HG02642 (cell line): ENCODE measurements at regions not wholly inside any gene's neighbourhood (a gene's known extent, or its start where the extent isn't known, plus 50 kb on each side); places are given as distances from the start of the nearest gene placed in this dataset.
"Not testable (repeated sequence)": the region's sequence is repeated elsewhere in the genome, so short reads cannot be mapped to it uniquely, and the experiment has no call there.

Experiments used
- ATAC-seq: cut with Tn5 transposase; IDR thresholded peaks from one replicate; pipeline ENCODE4 v1.9.1; 2021; ENCODE audit warnings: mild to moderate bottlenecking; ENCODE audit not compliant: unreplicated experiment, poor library complexity

DNA sequence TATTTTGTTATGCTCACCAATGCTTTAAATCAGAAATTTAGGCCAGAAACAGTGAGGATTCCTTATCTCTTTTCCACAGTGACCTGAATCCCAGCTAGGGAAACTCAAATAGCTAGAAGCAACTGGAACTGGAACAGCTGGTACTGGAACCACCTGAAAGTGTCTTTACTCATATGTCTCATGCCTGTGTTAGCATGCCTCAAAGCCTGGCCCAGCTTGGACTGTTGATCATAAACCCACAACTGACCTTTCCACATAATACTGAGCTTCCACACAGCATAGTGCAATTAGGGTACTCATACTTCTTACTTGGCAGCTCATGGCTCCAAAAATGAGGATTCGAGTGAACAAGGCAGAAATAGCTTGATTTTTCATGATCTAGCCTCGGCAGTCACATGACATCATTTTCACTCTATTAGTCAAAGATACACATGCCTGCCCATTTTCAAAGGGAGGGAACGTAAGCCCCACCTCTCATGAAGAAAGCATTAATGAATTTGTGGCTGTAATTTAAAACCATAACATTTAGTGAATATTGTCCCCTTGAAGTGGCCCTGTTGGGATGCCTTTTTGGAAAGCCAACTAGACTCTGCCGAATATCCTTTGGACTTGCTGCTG is 80.8 kb upstream of the ACSL1 start:
- ATAC-seq, result no peak

DNA sequence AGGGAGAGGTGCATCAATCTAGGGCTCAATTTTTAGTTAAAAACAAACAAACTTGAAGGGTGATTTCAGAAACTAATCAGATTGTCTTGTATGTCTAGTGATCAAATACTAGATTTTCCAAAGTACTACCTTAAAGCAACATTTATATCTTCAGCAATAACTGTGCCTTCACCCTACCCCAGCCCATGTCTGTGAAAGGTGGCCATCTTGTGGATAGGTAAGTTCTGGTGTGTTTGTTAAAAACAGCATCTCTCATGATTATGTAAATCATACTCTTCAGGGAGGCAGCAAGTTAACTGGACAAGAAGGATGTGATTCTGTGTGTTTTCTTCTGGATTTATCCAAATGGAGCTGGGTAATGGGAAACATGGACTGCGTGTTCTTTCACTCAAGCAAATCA is 81.4 kb upstream of the ACSL1 start:
- ATAC-seq, result no peak

DNA sequence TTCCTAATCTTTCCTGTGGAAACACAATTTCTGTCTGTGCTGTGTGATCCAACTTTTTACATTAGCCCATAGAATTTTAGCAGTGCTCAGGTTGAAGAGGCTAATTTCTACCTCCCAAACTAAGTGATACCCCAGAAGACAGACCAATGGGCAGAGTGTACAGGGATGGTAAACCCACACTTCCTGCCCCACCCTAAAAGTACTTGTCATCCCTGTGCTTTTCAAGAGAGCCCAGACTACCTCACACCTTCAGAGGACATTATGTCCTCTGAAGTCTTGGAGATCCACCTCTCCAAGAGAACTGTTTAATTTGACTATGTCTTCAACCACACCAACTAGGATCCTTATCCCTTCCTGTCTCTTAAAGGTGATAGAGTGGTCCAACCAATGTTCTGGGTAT is 82.0 kb upstream of the ACSL1 start:
- ATAC-seq, result no peak

DNA sequence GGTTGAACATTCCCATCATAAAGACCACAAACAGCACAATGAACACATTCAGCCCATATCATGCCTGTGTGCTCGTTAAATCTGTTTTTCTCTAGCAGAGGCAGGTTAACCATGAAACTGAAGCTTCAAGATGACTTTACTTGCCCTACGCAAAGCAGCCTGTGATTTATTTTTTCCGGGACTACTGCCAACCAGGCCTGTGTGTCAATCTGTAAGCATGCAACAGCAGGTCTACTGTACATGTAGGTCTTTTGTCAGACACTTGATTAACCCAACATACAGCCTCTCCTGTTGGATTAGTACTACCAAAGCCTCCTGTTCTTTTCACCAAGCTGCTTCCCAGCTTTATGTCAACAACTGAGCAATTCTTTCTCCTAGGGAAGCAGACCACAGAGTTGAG is 85.5 kb upstream of the ACSL1 start:
- ATAC-seq, result no peak

DNA sequence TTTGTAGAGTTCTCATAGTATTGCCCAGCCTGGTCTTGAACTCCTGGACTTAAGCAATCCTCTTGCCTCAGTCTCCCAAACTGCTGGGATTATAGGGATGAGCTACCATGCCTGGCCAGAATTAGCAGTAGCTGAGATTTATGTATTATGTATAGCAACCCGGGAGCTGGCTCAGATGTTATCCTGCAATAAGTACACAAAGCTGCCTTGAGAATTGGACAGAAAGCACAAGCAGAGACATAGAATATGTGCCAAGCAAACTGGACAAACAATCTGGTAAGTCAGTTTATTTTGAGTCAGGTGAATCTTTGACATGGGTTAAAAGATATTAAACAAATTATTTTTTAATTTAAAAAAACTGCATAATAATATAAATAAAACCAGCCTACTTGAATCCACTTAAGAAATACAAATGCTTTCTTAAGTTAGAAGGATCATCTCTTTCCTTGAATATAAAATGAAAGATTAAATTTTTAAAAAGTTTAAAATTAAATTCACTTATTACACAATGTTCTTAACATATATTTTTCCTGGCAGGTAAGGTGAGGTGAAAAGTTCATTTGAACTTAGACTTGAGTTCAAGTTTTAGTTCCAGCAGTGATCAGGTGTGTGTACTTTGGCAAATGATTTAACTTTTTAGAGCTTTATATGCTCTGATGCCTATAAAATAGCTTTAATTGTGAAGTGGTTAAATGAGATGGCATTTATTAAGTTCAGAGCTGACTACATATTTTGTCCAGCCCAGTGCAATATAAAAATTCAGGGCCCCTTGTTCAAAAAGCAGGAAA is 87.8 kb upstream of the ACSL1 start:
- no peak for ATAC-seq

DNA sequence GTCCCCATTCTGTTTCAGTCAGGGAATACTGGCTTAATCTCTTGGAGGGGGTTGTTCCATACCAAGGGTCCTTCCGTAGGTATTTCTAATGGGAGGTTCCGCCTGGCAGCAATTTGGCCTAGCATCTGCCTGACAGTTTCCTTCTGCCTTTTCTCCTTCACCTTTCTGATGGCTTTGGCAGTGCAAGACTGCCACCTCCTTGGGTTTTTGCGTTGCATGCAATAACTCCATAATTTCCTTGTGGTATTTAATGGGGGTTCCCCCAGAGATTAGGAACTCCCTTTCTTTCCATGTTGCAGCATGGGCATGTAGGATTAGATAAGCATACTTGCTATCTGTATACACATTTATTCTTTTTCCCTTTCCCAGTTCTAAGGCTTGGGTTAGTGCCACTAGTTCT is 93.0 kb upstream of the ACSL1 start:
- ATAC-seq, result not testable (repeated sequence)

DNA sequence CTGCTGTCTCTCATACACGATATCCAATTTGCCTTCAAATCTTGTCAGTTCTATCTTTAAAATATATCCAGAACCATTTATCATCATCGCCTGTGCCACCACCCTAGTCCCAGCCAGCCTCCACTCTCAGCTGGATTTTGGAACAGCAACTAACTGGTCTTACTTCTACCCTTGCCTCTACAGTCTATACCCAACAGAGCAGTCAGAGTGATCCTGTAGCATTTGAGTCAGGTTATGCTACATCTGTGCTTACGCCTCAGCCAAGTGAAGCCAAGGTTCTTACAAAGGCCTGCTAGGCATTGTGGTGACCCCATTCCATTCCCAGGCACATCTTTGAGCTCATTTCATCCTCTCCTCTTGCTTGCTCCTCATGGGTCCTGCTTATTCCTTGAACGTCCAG is 95.7 kb upstream of the ACSL1 start:
- no peak for ATAC-seq

DNA sequence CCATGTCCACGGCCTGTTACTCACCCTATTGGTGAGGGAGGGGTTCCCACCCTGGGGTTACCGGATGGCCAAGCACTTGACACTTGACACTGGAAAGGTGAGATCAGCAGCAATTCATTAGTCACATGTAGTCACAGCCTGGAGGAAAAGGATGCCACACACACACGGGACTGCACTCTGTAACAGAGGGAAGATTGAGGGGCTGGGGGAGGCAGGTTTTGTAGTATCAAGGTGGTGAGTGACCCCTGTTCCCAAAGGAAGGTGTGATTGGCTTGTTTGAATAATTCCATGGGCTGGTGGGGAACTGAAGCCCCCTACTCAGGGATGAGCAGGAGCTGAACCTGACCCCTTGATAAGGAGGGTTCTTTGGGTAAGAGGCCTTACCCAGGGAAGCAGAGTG is 96.0 kb upstream of the HELT start:
- ATAC-seq, result no peak

DNA sequence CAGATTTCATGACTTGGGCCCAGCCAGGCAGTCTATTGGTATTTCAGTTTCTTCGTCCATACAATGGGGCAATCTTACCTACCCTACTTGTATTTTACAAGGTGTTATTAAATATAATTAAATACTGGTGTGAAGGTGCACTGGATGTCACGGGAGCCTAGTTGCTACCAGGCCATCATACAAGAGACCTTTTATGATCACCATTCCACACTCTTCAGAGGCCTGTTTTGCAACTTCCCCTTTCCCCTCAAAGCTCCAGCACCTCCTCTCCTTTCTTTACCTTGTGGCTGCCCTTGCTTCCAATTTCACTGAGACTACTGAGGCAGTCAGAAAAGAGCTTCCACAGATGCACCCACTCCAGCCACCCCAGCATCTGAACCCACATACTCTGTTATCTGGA is 93.8 kb upstream of the HELT start:
- ATAC-seq, result no peak

DNA sequence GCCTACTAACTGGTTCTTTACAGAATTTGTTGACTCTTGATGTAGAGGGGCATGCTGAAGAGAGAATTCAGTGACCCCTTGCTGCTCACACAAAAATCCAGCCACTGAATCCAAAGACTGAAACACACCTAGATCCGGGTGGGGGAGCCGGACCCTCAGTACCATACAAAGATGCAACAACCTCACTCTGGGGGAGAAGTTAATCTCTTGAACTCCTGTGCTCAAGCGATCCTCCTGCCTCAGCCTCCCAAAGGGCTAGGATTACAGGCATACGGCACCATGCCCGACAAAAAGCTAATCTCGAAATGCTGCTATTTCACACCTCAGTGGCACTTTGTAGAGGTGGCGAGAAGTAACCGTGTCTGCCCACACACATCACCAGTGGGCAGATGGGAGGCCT is 88.8 kb upstream of the HELT start:
- no peak for ATAC-seq

DNA sequence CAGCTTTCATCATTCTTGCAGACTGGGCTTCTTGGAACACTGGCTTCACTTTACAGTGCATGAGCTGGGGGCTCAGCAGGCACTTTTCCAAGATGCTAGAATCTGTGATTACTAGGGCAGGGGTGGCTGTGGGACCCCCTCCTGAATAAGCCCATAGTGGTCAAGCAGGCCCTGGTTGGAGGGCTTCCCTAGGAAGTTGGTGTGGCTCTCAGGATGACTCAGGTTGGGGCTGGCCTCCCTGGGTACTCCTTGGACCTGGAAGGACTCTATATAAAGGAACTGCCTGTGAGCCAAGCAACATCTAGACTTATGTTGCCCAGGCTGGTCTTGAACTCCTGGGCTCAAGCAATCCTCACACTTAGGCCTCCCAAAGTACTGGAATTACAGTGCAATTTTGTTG is 88.3 kb upstream of the HELT start:
- ATAC-seq, result no peak

DNA sequence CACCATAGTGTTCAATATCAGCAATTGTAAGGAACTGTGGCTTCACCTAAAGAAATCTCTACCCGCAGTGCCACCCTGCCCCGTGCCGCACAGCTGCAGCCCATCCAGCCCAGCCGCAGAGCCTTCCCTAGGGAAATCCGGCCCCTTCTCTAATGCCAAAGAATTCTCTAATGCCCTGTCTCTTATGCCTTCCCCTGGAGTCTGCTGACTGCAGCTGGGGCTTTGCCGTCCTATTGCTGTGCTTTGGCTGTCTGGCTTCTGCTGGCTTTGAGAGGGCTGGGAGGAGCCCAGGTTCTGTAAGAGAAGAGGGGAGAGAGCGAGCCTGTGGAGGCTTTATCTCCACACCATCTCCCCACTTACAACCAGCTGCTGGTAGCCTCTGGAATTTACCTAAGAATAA is 85.9 kb upstream of the HELT start:
- no peak for ATAC-seq

DNA sequence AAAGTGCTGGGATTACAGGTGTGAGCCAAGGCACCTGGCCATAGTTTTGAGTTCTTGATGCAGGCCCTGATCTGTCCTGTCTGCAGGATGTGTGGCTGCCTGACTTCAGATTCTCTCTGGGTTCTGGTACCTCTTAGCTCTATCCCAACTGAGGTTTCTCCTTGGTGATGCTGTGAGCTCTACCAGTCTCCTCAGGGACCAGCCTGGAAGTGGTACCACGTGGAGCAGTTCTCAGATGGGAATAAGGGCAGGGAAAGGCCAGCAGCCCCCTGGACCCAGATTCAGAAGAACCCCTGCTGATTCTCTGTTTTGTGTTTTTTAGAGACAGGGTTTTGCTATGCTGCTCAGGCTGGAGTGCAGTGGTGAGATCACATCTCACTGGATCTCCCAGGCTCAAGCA is 85.0 kb upstream of the HELT start:
- ATAC-seq, result no peak

DNA sequence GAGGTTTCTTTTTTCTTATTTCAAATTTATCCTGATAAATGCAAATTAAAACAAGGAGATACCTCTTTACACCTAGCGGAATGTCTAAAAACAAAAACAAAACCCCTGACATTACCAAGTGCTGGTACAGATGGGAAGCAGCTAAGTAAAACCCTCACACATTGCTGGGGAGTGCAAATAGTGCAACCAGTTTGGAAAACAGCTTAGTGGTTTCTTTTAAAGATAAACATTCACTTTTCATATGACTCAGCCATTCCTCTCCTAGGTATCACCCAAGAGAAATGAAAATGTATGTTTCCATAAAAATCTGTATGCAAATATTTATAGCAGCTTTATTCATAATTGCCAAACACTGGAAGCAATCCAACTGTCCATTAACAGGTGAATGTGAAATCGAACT is 84.1 kb upstream of the HELT start:
- no peak for ATAC-seq

DNA sequence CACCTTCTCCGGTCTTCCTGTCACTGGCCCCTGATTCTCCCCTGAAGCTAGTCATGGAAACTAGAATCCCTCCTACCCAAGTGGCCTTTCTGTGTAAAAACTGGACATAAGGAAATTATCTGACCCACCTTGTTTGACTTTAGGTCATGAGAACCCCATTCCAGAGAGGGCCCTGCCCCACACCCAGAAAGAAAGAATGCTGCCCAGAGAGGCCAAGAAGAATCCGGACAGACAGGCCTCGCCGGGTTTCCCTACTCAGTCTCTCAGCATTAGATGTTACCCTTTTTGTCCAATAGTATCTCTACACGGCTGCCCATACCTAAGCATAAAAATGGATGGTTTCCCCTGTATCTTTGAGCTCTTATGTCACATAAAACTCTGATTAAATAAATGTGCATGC is 83.3 kb upstream of the HELT start:
- ATAC-seq, result no peak

DNA sequence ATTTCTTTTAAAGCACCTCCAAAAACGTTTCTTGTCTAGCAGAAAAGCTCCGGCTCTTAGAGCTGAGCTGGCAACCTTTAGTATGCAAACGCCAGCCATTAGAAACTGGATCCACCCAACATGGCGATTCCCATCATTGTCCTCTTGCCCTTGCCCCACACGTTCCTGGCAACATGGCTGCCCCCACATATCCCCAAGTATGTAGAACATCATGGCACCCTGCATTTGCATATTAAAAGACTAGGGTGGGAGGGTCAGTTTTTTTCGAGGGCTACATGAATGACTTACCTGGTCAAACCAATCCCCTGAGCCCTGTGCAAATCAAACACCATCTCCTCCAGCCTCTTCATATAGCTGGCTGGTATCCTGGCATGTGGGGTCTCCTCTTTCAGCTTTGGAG is 82.2 kb upstream of the HELT start:
- no peak for ATAC-seq

DNA sequence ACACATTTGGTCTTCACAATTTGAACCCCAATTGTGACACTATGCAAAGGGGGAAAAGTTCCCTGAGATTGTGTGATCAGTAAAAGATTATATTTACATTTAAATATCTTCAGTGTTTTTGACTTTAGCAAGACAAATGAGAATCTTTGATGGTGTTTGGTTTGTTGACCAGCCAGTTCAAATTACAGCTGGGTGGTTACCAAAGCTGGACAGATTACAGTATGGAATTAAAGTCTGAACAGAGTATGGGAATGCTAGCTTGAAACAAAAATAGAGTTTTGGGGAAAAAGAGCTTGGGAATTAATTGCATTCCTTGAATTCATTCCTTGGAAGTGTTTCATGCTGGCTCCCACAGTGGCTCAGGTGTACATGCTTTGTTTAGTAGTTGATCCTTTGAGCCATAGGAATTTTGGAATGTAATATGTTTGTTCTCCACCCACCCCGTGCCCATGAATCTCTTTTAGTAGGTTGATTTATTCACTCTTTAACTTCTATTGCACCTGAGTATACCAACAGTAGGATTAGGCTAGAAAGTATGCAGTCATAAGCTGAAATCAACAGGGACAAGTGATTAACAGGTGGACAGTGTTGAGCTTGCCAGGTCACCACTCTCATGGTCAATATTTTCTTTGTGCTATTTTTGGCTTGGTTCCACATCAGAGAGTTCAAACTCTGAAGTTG is 81.1 kb upstream of the HELT start:
- no peak for ATAC-seq

DNA sequence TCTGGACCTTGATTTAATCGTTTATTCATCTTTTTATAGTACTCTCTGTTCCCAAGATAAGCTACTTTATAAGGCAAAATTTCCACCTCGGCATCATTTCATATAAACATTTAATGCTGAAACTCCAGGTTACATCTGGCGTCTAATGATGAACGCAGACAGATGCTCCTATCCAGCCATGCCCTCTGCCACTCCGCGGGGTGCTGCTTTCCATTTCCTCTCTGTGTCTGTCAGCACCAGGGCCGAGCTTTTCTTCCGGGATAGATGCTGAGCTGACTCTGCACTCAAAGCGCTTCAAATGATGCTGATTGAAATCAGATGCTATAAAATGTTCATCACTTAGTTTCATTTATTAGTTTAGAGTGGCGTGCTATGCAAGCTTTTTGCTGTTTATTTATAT is 80.5 kb upstream of the HELT start:
- ATAC-seq, result no peak

DNA sequence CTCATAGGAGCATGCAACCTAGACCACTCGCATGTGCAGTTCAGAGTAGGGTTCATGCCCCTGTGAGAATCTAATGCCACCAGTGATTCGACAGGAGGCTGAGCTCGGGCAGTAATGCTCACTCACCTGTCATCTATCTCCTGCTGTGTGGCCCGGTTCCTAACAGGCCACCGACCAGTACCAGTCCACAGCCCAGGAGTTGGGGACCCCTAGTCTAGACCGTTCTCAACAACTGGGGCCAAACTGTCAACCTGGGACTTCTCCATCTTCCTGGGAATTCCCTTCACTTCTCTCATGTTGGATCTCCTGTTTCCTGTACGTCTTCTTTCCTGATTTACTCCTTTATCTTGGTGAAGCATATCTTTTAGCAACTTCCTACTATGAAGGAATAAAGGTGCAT is 79.4 kb upstream of the HELT start:
- no peak for ATAC-seq

DNA sequence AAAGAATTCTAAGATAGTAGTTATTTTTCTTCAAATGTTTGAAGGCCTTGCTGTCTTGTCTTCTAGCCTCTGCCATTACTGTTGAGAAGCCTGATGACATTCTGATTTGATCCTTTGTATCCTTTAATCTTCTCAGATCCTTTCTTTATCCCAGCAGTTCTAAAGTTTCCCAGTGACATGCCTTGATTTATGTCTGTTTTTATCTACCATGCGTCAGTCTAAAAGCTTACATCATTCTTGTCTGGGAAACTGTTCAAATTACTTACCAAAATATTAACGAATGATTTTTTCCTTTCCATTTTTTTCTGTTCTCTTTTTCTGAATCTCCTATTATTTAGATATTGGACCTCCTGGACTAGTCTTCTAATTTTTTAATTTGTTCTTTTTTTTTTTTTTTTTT is 78.3 kb upstream of the HELT start:
- ATAC-seq, result no peak

DNA sequence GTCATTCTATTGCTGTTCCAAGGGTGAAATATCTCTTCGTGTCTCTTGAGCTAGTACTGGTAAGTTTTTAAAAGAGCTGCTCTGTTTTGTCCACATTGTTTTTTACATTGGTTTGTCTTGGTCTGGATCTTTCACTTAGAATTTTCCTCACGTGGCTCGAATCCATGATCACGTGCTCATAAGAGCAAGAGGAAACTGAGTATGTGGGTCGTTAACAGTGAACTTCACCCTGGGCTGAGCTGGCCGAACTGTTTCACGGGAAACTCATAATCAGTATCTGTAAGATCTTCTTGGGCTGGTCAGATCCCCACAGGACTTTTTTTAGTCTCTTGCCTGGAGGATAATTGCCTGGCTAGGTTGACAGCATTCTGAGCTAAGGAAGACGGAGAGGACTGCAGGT is 77.8 kb upstream of the HELT start:
- no peak for ATAC-seq
